ENCODE measurements at regions not wholly inside any gene's neighbourhood (a gene's known extent, or its start where the extent isn't known, plus 50 kb on each side); places are given as distances from the start of the nearest gene placed in this dataset.

DNA sequence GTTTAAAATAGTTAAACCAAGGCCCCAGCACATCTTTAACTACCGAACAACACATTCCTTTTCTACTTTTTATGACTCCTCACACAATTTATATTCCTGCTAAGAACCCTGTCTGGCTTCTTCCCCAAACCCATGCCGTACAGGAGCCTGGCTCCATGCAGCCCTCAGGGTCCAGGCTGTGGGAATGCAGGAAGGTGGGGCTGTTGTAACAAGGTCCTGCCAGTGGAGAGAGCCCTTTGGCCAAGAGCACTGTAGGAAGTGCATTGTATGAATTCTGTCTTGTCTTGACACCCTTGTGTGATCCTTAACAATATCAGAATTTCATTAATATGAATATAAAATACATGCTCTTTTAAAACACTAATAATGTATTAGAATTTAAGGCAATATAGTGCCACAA lies 563.8 kb downstream of the TBL1XR1 start:
- Mint-ChIP-seq H3K9me3 (ENCODE audit: unreplicated experiment) (no peaks in the 10 kb centered on the region), H3K27me3 (ENCODE audit: low read depth, unreplicated experiment) (no peaks in the 10 kb centered on the region), H3K4me3 (ENCODE audit: unreplicated experiment) (no peak overlapping the region), H3K4me1 (ENCODE audit: low read depth, unreplicated experiment) (no peaks in the 10 kb centered on the region), H3K27ac (ENCODE audit: unreplicated experiment) (no peak overlapping the region), H3K36me3 (ENCODE audit: low read depth, unreplicated experiment) (no peaks in the 10 kb centered on the region)
- Histone ChIP-seq H2AFZ (ENCODE audit: low read depth, low read length) (no peak overlapping the region), H3K27ac (ENCODE audit: low read depth, low read length) (no peak overlapping the region), H3K27me3 (ENCODE audit: insufficient read depth, low read length) (no peaks in the 10 kb centered on the region), H3K36me3 (ENCODE audit: insufficient read depth, low read length) (no peaks in the 10 kb centered on the region), H3K9ac (ENCODE audit: low read length) (no peak overlapping the region), H3K9me3 (ENCODE audit: insufficient read depth, low read depth, low read length) (no peaks in the 10 kb centered on the region), H3K4me3 (ENCODE audit: insufficient read depth, low read depth, low read length) (no peak overlapping the region), H4K20me1 (ENCODE audit: insufficient read depth, low read length) (no peaks in the 10 kb centered on the region), H3K79me2 (ENCODE audit: insufficient read depth, low read length) (no peaks in the 10 kb centered on the region), H3K4me2 (ENCODE audit: low read length) (no peak overlapping the region), H3K4me1 (ENCODE audit: insufficient read depth, low read length) (no peaks in the 10 kb centered on the region)
- DNase-seq (ENCODE audit: low read depth): no peak
- no peak for TF ChIP-seq EZH2 (IDR thresholded peaks at IDR 0.05; ENCODE audit: insufficient read depth, low read length)
- TF ChIP-seq, protein P1, sequence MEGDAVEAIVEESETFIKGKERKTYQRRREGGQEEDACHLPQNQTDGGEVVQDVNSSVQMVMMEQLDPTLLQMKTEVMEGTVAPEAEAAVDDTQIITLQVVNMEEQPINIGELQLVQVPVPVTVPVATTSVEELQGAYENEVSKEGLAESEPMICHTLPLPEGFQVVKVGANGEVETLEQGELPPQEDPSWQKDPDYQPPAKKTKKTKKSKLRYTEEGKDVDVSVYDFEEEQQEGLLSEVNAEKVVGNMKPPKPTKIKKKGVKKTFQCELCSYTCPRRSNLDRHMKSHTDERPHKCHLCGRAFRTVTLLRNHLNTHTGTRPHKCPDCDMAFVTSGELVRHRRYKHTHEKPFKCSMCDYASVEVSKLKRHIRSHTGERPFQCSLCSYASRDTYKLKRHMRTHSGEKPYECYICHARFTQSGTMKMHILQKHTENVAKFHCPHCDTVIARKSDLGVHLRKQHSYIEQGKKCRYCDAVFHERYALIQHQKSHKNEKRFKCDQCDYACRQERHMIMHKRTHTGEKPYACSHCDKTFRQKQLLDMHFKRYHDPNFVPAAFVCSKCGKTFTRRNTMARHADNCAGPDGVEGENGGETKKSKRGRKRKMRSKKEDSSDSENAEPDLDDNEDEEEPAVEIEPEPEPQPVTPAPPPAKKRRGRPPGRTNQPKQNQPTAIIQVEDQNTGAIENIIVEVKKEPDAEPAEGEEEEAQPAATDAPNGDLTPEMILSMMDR (IDR thresholded peaks at IDR 0.05; ENCODE audit: insufficient read depth, low read depth, low read length): no peak
- no peak for FAIRE-seq

DNA sequence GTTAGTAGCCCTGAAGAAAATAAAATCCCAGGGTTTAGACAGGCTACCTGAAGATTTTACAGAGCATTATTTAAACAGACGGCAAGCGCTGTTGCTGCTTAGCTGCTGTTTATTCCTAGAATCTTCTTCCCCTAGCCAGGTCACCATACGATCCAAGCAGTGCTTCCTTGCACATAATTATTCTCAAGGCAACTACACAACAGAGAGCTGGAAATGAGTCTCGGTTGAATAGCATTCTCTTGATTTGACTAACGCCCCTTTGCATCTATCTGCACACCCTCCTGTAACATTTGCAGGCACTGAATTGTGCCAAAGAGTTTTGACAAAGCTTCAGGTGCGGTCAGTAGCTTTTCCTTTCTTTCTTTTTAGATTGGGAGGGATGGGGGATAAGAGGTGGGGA lies 564.4 kb downstream of the TBL1XR1 start:
- H3K27me3 ChIP-seq (ENCODE audit: insufficient read depth, low read length): no peaks in the 10 kb centered on the region
- TF ChIP-seq, protein P1 (IDR thresholded peaks at IDR 0.05; ENCODE audit: insufficient read depth, low read depth, low read length): no peak
- no peak for TF ChIP-seq EZH2 (IDR thresholded peaks at IDR 0.05; ENCODE audit: insufficient read depth, low read length)
- Mint-ChIP-seq H3K4me1 (ENCODE audit: low read depth, unreplicated experiment) (no peaks in the 10 kb centered on the region), H3K36me3 (ENCODE audit: low read depth, unreplicated experiment) (no peaks in the 10 kb centered on the region), H3K9me3 (ENCODE audit: unreplicated experiment) (no peaks in the 10 kb centered on the region), H3K27ac (ENCODE audit: unreplicated experiment) (no peak overlapping the region), H3K27me3 (ENCODE audit: low read depth, unreplicated experiment) (no peaks in the 10 kb centered on the region), H3K4me3 (ENCODE audit: unreplicated experiment) (no peak overlapping the region)
- FAIRE-seq (no peak), DNase-seq (ENCODE audit: low read depth) (no peak)
- H3K9ac ChIP-seq (ENCODE audit: low read length): no peak overlapping the region
- no peaks in the 10 kb centered on the region for H3K79me2 ChIP-seq (ENCODE audit: insufficient read depth, low read length)
- H4K20me1 ChIP-seq (ENCODE audit: insufficient read depth, low read length): no peaks in the 10 kb centered on the region
- H3K4me1 ChIP-seq (ENCODE audit: insufficient read depth, low read length): no peaks in the 10 kb centered on the region
- H2AFZ ChIP-seq (ENCODE audit: low read depth, low read length): peak overlapping the region; percentile 47
- H3K36me3 ChIP-seq (ENCODE audit: insufficient read depth, low read length): no peaks in the 10 kb centered on the region
- H3K4me2 ChIP-seq (ENCODE audit: low read length): no peak overlapping the region
- no peak overlapping the region for H3K4me3 ChIP-seq (ENCODE audit: insufficient read depth, low read depth, low read length)
- no peaks in the 10 kb centered on the region for H3K9me3 ChIP-seq (ENCODE audit: insufficient read depth, low read depth, low read length)
- no peak overlapping the region for H3K27ac ChIP-seq (ENCODE audit: low read depth, low read length)

- H3K27me3 Mint-ChIP-seq (ENCODE audit: low read depth, unreplicated experiment): no peaks in the 10 kb centered on the region
- no peaks in the 10 kb centered on the region for H4K20me1 ChIP-seq (ENCODE audit: insufficient read depth, low read length)
- no peaks in the 10 kb centered on the region for H3K79me2 ChIP-seq (ENCODE audit: insufficient read depth, low read length)
- no peaks in the 10 kb centered on the region for H3K27me3 ChIP-seq (ENCODE audit: insufficient read depth, low read length)
- no peak for DNase-seq (ENCODE audit: low read depth)
- no peak overlapping the region for H3K9ac ChIP-seq (ENCODE audit: low read length)
- H3K4me2 ChIP-seq (ENCODE audit: low read length): no peak overlapping the region
- H3K4me1 Mint-ChIP-seq (ENCODE audit: low read depth, unreplicated experiment): no peaks in the 10 kb centered on the region
- no peaks in the 10 kb centered on the region for H3K36me3 Mint-ChIP-seq (ENCODE audit: low read depth, unreplicated experiment)
- no peak overlapping the region for H3K27ac ChIP-seq (ENCODE audit: low read depth, low read length)
- no peak for TF ChIP-seq EZH2 (IDR thresholded peaks at IDR 0.05; ENCODE audit: insufficient read depth, low read length)
- TF ChIP-seq, protein P1 (IDR thresholded peaks at IDR 0.05; ENCODE audit: insufficient read depth, low read depth, low read length): no peak
- no peak for FAIRE-seq
- H3K9me3 ChIP-seq (ENCODE audit: insufficient read depth, low read depth, low read length): no peaks in the 10 kb centered on the region
- H3K4me3 ChIP-seq (ENCODE audit: insufficient read depth, low read depth, low read length): no peak overlapping the region
- no peak overlapping the region for H2AFZ ChIP-seq (ENCODE audit: low read depth, low read length)
- no peak overlapping the region for H3K27ac Mint-ChIP-seq (ENCODE audit: unreplicated experiment)
- no peaks in the 10 kb centered on the region for H3K4me1 ChIP-seq (ENCODE audit: insufficient read depth, low read length)
- H3K9me3 Mint-ChIP-seq (ENCODE audit: unreplicated experiment): no peaks in the 10 kb centered on the region
- no peak overlapping the region for H3K4me3 Mint-ChIP-seq (ENCODE audit: unreplicated experiment)
- H3K36me3 ChIP-seq (ENCODE audit: insufficient read depth, low read length): no peaks in the 10 kb centered on the region
These were observed 566.1 kb downstream of the TBL1XR1 start for GRCh38 chr3:176631165-176631564.

All from astrocyte (in vitro differentiated cells and primary cell).